ENCODE measurements at regions not wholly inside any gene's neighbourhood (a gene's known extent, or its start where the extent isn't known, plus 50 kb on each side); places are given as distances from the start of the nearest gene placed in this dataset.

DNA sequence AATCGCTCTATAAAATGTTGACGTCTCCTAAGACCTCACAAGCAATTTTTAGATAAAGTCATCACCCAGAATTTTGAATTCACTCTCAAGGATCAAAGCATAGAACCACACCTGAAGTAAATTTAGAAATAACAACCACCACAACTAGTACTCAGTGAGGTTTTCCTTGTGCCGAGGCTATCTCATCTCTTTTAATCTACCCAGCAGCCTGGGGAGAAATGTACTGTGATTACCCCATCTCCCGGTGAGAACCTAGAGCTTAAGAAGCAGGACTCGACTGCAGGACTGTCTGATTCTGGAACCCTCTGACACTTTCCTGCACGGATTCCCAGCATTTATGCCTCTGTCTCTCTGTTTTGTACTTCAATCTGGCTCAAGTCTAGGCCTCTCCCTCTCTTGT, 180.9 kb upstream of the PLXNC1 start:
- H3K4me3 Mint-ChIP-seq = no peak overlapping the region
- DNase-seq (ENCODE audit: low spot score in 2 of 2) (no peak), ATAC-seq (replicated peaks; ENCODE audit: extremely low read depth, poor library complexity, severe bottlenecking) (no peak)
- no peaks in the 10 kb centered on the region for H3K36me3 Mint-ChIP-seq (ENCODE audit: insufficient read depth)
- H3K27ac Mint-ChIP-seq (ENCODE audit: low read depth) = no peak overlapping the region
- no peaks in the 10 kb centered on the region for H3K4me1 Mint-ChIP-seq
- H3K27me3 Mint-ChIP-seq = peaks cover 43% of the 10 kb centered on the region
- no peaks in the 10 kb centered on the region for H3K9me3 Mint-ChIP-seq

- Mint-ChIP-seq H3K27ac (ENCODE audit: low read depth) (no peak overlapping the region), H3K9me3 (no peaks in the 10 kb centered on the region), H3K4me3 (no peak overlapping the region), H3K4me1 (no peaks in the 10 kb centered on the region), H3K27me3 (peaks cover 43% of the 10 kb centered on the region), H3K36me3 (ENCODE audit: insufficient read depth) (no peaks in the 10 kb centered on the region)
- DNase-seq (ENCODE audit: low spot score in 2 of 2) = no peak
- no peak for ATAC-seq (replicated peaks; ENCODE audit: extremely low read depth, poor library complexity, severe bottlenecking)
Measured at GRCh38 chr12:93968536-93969285, 179.7 kb upstream of the PLXNC1 start.

GRCh38 chr12:93970900-93971688, 177.3 kb upstream of the PLXNC1 start:
- H3K36me3 Mint-ChIP-seq (ENCODE audit: insufficient read depth) = no peaks in the 10 kb centered on the region
- no peaks in the 10 kb centered on the region for H3K9me3 Mint-ChIP-seq
- H3K27ac Mint-ChIP-seq (ENCODE audit: low read depth) = no peak overlapping the region
- no peak overlapping the region for H3K4me3 Mint-ChIP-seq
- peaks cover 5% of the 10 kb centered on the region for H3K4me1 Mint-ChIP-seq
- H3K27me3 Mint-ChIP-seq = peaks cover 43% of the 10 kb centered on the region
- DNase-seq (ENCODE audit: low spot score in 2 of 2) (no peak), ATAC-seq (replicated peaks; ENCODE audit: extremely low read depth, poor library complexity, severe bottlenecking) (no peak)

GRCh38 chr12:93972411-93973208, 175.8 kb upstream of the PLXNC1 start:
- DNase-seq (ENCODE audit: low spot score in 2 of 2) (no peak), ATAC-seq (replicated peaks; ENCODE audit: extremely low read depth, poor library complexity, severe bottlenecking) (no peak)
- peaks cover 35% of the 10 kb centered on the region for H3K27me3 Mint-ChIP-seq
- no peak overlapping the region for H3K4me3 Mint-ChIP-seq
- H3K9me3 Mint-ChIP-seq = no peaks in the 10 kb centered on the region
- H3K36me3 Mint-ChIP-seq (ENCODE audit: insufficient read depth) = no peaks in the 10 kb centered on the region
- H3K27ac Mint-ChIP-seq (ENCODE audit: low read depth) = no peak overlapping the region
- H3K4me1 Mint-ChIP-seq = peaks cover 6% of the 10 kb centered on the region

DNA sequence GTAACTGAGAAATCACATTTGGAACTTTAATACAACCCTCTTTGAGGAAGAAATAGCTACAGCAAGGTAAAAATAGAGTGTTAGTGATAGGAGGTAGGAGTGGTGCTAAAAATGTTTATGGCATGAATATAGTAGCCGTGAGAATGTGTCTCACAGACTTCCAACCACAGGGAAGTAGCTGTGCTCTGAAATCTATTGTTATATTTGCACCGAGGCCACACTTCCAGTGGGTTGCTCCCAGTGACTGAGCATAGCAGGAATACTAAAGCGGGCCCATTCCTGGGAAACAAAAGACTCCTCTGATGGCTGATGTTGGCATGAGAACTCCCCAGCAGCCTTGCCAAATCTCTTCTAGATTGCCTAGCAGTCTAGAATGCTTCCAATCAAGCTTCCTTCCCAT, 174.1 kb upstream of the PLXNC1 start:
- H3K4me1 Mint-ChIP-seq = peaks cover 6% of the 10 kb centered on the region
- H3K27ac Mint-ChIP-seq (ENCODE audit: low read depth) = no peak overlapping the region
- ATAC-seq (replicated peaks; ENCODE audit: extremely low read depth, poor library complexity, severe bottlenecking) = no peak
- H3K4me3 Mint-ChIP-seq = no peak overlapping the region
- H3K27me3 Mint-ChIP-seq = peaks cover 19% of the 10 kb centered on the region
- H3K9me3 Mint-ChIP-seq = no peaks in the 10 kb centered on the region
- no peak for DNase-seq (ENCODE audit: low spot score in 2 of 2)
- H3K36me3 Mint-ChIP-seq (ENCODE audit: insufficient read depth) = no peaks in the 10 kb centered on the region

- DNase-seq (ENCODE audit: low spot score in 2 of 2) (no peak), ATAC-seq (replicated peaks; ENCODE audit: extremely low read depth, poor library complexity, severe bottlenecking) (no peak)
- H3K27ac Mint-ChIP-seq (ENCODE audit: low read depth) = no peak overlapping the region
- H3K4me3 Mint-ChIP-seq = no peak overlapping the region
- H3K9me3 Mint-ChIP-seq = no peaks in the 10 kb centered on the region
- peaks cover 11% of the 10 kb centered on the region for H3K27me3 Mint-ChIP-seq
- H3K4me1 Mint-ChIP-seq = peaks cover 6% of the 10 kb centered on the region
- no peaks in the 10 kb centered on the region for H3K36me3 Mint-ChIP-seq (ENCODE audit: insufficient read depth)
Measured at GRCh38 chr12:93976024-93976423, 172.4 kb upstream of the PLXNC1 start.

GRCh38 chr12:93977081-93977480, 171.3 kb upstream of the PLXNC1 start:
- ATAC-seq (replicated peaks; ENCODE audit: extremely low read depth, poor library complexity, severe bottlenecking) = no peak
- H3K4me3 Mint-ChIP-seq = no peak overlapping the region
- no peak overlapping the region for H3K27ac Mint-ChIP-seq (ENCODE audit: low read depth)
- peaks cover 15% of the 10 kb centered on the region for H3K27me3 Mint-ChIP-seq
- no peaks in the 10 kb centered on the region for H3K9me3 Mint-ChIP-seq
- no peaks in the 10 kb centered on the region for H3K36me3 Mint-ChIP-seq (ENCODE audit: insufficient read depth)
- DNase-seq (ENCODE audit: low spot score in 2 of 2) = no peak
- peaks cover 6% of the 10 kb centered on the region for H3K4me1 Mint-ChIP-seq

DNA sequence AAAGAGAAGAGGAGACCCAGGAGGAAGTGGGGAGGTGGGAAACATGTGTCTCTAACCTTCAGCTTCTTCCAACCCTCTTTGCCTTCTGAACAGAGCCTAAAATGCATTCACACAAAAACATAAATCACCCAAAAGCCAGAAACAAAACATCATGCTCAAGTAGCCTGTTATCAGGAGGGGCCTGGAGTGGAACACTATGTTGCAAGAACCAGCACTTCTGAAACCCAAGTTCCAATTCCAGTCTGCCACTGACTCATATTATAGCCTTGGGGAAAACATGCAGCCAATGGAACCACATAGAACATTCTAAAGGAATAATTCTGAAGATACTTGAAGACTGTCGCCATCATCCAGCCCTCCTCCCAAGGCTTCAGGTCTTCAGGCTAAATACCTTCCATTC, 169.8 kb upstream of the PLXNC1 start:
- Mint-ChIP-seq H3K27me3 (peaks cover 29% of the 10 kb centered on the region), H3K4me1 (peaks cover 6% of the 10 kb centered on the region), H3K4me3 (no peak overlapping the region), H3K9me3 (no peaks in the 10 kb centered on the region), H3K27ac (ENCODE audit: low read depth) (no peak overlapping the region), H3K36me3 (ENCODE audit: insufficient read depth) (no peaks in the 10 kb centered on the region)
- no peak for ATAC-seq (replicated peaks; ENCODE audit: extremely low read depth, poor library complexity, severe bottlenecking)
- no peak for DNase-seq (ENCODE audit: low spot score in 2 of 2)

- no peaks in the 10 kb centered on the region for H3K9me3 Mint-ChIP-seq
- no peaks in the 10 kb centered on the region for H3K36me3 Mint-ChIP-seq (ENCODE audit: insufficient read depth)
- peaks cover 6% of the 10 kb centered on the region for H3K4me1 Mint-ChIP-seq
- H3K27me3 Mint-ChIP-seq = peaks cover 34% of the 10 kb centered on the region
- no peak overlapping the region for H3K4me3 Mint-ChIP-seq
- DNase-seq (ENCODE audit: low spot score in 2 of 2) = no peak
- ATAC-seq (replicated peaks; ENCODE audit: extremely low read depth, poor library complexity, severe bottlenecking) = no peak
- no peak overlapping the region for H3K27ac Mint-ChIP-seq (ENCODE audit: low read depth)
Measured at GRCh38 chr12:93979189-93979588, 169.2 kb upstream of the PLXNC1 start.

DNA sequence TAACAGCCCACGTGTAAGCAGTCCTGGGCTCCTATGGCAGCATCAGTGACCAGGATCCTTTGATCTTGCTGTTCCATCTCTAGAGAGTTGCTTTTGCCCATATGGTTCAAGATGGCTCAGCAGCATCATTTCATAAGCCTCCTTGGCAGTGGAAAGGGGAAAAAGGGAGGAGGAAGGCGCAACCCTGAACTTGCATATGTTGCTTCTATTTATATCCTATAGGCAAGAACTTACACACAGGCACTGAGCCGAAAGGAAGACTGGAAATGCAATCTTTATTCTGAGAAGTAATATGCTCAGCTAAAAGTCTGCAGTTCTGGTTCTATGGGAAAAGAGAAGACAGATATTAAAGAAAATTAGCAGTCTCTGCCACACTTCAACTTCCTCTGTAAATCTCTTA, 167.7 kb upstream of the PLXNC1 start:
- Mint-ChIP-seq H3K27me3 (peaks cover 34% of the 10 kb centered on the region), H3K36me3 (ENCODE audit: insufficient read depth) (no peaks in the 10 kb centered on the region), H3K4me3 (no peak overlapping the region), H3K9me3 (no peaks in the 10 kb centered on the region), H3K27ac (ENCODE audit: low read depth) (no peak overlapping the region), H3K4me1 (peaks cover 4% of the 10 kb centered on the region)
- no peak for DNase-seq (ENCODE audit: low spot score in 2 of 2)
- no peak for ATAC-seq (replicated peaks; ENCODE audit: extremely low read depth, poor library complexity, severe bottlenecking)

- Mint-ChIP-seq H3K36me3 (ENCODE audit: insufficient read depth) (peaks cover 1% of the 10 kb centered on the region), H3K27me3 (peaks cover 34% of the 10 kb centered on the region), H3K9me3 (no peaks in the 10 kb centered on the region), H3K4me3 (no peak overlapping the region), H3K4me1 (no peaks in the 10 kb centered on the region), H3K27ac (ENCODE audit: low read depth) (no peak overlapping the region)
- DNase-seq (ENCODE audit: low spot score in 2 of 2) (no peak), ATAC-seq (replicated peaks; ENCODE audit: extremely low read depth, poor library complexity, severe bottlenecking) (no peak)
Measured at GRCh38 chr12:93981411-93981810, 167.0 kb upstream of the PLXNC1 start.

GRCh38 chr12:93982771-93983315, 165.5 kb upstream of the PLXNC1 start:
- no peak overlapping the region for H3K27ac Mint-ChIP-seq (ENCODE audit: low read depth)
- DNase-seq (ENCODE audit: low spot score in 2 of 2) (no peak), ATAC-seq (replicated peaks; ENCODE audit: extremely low read depth, poor library complexity, severe bottlenecking) (no peak)

More at GRCh38 chr12:93982771-93983315, 165.5 kb upstream of the PLXNC1 start:
- no peaks in the 10 kb centered on the region for H3K9me3 Mint-ChIP-seq
- H3K27me3 Mint-ChIP-seq = peaks cover 34% of the 10 kb centered on the region
- no peak overlapping the region for H3K4me3 Mint-ChIP-seq
- H3K4me1 Mint-ChIP-seq = no peaks in the 10 kb centered on the region
- H3K36me3 Mint-ChIP-seq (ENCODE audit: insufficient read depth) = peaks cover 1% of the 10 kb centered on the region

Measured in central memory CD8-positive, alpha-beta T cell (primary cell).